ENCODE measurements at regions not wholly inside any gene's neighbourhood (a gene's known extent, or its start where the extent isn't known, plus 50 kb on each side); places are given as distances from the start of the nearest gene placed in this dataset.

DNA sequence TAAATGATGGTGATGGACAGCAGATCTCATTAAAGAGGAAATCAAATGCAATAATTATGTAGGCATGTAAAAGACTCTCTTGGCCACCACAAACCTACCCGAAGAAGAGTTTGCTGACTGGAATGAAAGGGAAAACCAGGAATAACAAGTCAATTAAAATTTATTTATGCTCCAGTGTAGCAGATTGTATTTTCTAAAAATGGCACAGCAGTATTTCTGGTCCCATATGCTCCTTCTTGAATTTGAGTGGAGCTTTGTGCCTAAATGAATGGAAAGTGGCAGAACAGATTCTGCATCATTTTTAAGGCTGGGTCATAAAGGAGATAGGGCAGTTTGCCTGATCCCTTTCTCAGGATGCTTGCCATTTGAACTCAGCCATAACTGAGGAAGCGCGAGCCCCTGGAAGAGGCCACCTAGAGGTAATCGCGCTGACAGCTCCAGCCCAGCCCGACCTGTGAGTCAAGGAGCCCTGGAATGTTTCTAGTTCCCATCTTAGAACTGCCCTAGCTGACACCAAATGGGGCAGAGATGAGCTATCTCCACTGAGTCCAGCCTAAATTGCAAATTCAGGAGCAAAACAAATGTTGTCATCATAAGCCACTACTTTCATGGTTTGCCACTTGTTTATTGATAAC is 229.2 kb upstream of the TMTC1 start:
- DNase-seq: no peak

DNA sequence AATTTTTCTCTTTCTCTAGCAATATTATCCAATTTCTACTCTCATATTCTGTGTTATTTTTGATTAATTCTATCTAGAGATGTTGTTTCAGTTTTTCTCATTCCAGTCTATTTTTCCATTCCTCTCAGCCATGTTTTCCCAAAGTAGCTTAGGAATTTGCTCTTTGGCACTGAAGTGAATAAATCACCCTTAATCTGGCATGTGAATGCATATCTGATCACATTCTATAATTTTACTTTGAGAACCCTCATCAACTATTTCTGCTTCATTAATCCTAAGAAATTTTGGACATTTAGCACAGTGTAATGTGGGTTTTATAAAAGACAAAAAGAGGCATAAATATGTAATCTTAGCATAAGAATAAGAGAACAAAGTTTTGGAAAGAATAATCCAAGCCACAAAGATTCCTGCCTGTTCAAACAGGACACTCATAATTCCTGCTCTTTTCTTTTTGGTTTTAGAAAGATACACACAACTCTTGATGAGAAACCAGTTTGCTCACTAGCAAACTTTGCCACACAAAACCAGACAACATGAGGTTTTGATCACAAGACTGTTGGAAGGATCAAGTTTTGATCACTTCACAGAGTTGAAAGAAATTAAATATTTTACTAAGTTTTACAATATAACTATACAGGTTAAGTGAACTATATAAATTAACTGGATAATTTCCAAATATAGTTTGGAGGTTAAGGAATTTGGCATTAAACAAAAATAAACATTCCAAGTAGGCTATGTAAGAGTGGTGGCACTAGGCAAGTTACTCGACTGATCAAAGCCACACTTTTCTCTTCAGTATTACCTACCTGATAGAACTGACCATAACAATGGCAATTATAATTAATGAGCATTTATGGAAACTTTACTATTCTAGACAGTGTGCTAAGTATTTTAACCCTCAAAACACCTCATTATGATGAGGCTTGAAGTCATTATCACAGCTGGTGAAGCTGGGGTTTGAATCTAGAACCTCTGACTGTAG is 226.6 kb upstream of the TMTC1 start:
- DNase-seq: no peak

DNA sequence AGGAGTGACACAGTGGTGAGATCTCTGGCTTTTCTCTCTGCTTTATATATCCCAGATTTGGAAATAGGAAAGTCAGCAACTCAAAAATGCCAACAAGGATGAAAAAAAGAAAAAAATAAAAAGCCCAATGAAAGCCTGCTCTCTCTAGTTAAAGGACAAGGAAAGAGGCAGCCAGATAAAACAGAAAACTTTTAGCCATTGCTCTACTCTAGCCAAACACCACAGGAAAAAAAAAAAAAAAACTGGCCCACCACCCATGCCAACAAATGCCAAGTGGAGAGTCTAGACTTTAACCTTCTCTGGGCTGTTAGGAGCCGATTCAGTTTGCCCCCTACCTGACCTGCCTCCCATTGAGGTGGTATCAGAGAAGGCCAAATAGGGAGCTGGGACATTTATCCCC is 222.3 kb upstream of the TMTC1 start:
- no peak for DNase-seq

DNA sequence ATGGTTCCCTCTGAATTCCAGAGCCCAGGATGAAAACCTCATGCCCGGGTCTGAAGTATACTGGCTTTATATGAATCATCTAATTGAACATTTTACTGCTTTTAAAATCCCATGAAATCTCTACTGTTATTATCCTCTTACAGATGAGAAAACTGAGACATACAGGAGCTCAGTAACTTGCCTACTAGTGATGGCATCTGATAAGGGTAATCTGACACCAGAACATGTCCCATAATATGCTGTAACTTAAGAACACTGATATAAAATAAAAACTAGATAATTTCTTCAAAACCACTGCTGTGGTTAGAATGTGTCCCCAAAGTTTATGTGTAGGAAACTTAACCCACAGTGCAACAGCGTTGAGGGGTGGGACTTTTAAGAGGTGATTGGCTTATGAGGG is 219.6 kb upstream of the TMTC1 start:
- DNase-seq: no peak

DNA sequence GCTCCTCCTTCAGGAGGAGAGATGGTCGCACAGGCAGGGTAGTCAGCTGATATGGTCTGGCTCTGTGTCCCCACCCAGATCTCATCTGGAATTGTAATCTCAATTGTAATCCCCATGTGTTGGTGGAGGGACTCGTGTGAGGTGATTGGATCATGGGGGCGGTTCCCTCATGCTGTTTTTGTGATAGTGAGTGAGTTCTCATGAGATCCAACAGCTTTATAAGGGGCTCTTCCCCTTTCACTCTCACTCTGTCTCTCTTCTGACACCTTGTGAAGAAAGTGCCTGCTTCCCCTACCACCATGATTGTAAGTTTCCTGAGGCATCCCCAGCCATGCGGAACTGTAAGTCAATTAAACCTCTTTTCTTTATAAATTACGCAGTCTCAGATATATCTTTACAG is 218.9 kb upstream of the TMTC1 start:
- no peak for DNase-seq

DNA sequence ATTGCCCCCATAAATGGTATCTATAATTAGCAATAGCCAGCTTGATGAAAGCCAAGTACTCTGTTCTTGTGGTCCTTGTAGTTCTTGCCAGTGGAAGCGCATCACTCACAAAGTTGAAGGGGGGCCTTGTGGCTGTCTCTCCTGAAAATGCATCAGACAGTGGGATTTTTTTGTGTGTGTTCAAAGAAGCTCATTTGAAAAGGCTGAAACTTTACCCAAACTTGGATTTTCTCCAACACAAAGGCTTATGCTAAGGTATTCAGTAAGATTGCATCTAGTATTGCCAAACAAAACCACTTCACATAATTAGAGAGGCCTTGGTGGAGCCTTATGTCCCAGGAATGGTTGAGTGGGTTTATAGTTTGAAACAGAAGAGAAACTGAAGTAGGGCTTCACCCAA is 216.7 kb upstream of the TMTC1 start:
- no peak for DNase-seq

DNA sequence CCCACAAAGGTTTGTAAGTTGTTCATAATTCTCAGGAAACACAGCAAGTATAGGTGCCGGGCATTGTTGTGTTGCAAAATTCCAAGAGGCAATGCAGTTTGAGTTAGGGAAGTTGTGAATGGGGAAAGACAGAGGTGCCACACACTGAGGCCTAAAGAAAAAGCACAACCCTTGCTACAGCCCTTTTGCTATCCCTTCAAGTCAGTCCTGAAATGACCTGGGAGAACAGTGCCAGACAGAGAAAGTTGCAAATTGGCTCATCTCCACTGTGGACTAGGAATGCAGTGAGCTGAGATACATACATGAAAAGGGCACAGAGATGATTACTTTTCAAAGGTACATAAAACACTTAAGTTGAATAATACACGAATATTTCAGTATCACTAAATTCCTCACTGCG is 213.3 kb upstream of the TMTC1 start:
- no peak for DNase-seq

DNA sequence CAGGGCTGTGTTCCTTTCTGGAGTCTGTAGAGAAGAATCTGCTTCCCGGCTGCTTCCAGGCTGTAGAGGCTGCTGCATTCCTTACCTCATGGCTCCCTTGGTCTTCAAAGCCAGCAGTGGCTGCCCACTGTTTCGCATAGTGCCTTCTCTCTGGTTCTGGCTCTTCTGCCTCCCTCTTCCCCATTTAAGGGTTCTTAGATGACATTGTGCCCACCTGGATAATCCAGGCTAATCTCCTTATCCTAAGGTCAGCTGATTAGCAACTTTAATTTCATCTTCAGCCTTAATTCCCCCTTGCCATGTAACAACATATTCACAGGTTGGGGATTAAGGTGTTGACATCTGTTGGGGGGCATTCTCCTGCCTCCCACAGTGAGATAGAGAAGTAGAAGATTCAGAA is 208.6 kb upstream of the TMTC1 start:
- no peak for DNase-seq

DNA sequence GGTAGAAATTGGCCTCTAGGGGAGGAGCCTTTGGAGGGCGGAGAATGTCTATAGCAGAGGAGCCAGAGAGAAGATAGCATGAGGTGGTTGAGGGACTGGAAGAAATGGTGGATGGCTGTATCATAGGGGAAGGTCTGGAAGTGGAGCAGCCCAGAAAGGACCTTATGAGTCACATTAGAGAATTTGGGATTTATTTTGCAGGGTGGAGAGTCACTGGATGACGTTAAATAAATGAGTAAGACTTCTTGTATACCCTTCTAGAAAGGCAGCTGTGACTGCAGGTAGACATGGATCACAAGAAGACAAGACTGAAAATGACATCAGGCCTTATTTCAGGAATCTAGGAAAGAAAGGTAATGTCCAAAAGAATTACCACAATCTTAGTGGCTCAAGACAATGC is 208.2 kb upstream of the TMTC1 start:
- DNase-seq: no peak

DNA sequence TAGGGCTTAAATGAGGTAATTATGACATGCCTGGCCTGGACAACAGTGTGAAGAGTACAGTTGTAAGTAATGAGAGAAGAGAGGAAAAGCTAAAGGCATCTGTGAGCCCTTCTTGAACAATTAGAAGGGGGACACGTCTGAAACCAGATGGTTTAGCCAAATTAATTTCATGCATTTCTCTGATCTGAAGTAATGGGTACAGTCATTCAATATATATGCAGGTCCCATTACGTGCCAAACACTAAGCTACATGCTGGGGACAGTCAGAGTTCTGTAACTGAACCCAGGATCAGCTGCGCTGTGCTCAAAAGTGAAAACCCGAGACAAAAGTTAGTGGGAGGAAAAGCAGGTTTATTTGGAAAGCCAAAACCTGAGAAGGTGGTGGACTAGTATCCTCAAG is 207.2 kb upstream of the TMTC1 start:
- DNase-seq: no peak

DNA sequence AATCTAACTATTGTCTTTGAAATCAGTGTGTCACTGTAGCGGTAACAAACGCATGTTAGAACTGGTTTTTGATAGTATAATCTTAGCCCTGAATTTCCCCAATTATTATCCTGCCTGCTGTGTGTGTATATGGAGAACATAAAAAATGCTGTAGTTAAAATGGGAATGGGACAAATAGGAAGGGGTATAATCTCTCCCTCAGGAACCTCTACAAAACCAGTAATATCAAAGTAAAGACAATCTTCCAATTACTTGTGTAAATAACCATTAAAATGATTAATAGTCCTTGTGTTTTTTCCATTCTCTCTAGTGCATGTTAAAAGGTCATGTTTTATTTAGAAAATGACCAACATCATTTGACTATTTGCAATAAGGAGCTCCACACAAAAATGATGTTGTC is 200.1 kb upstream of the TMTC1 start:
- no peak for DNase-seq

DNA sequence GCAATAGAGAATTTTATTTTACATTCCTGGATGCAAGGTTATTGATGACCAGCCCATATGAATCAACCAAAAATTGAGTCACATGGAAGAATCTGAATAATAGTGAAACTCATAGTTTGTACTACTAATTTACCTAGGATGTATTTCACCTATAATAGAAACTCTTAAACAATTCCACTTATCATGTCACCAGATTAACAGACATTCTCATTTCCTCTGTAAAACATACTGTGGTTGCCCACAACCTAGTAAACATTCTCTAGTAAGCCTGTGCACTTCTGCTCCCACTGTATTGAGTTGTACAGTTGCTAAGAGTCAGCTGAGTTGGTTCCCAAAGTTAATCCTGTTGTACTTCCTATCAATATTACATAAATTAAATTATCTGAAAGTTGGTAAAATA is 196.6 kb upstream of the TMTC1 start:
- DNase-seq: no peak

DNA sequence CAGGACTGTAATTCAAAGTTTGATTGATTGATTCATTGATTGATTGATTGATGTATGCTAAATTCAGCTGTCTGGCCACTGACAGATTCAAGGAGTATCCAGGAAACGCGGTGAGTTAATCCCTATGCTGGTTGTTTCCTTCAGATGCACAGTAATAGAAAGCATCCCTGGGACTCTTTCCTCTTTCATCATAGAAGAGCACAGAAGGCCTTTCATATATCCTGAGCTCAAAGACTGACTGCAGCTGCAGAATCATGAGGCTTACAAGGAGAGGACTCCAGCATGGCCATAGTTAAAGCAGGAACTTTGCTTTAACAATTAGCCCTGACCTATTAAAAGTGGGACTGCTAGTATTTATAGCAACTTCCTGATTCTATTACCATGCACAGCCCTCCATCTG is 187.7 kb upstream of the TMTC1 start:
- DNase-seq: no peak

DNA sequence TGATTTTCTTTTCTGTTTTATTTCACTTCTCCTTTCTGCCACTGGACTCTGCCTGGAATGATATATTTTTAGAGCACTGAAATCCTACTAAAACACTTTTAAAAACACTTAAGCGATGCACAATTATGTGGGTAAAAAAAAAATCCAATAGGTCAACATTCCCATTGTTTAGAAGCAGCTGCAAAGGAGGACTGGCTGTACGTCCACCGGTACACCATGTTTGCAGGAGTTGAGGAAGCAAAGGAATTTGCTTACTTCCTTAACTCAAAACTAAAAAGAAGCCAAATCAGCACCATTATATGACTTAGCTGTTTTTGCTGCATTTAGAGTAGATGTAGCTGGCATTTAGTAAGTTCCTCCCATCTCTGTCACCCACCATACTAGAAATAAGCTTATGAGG is 186.8 kb upstream of the TMTC1 start:
- no peak for DNase-seq

DNA sequence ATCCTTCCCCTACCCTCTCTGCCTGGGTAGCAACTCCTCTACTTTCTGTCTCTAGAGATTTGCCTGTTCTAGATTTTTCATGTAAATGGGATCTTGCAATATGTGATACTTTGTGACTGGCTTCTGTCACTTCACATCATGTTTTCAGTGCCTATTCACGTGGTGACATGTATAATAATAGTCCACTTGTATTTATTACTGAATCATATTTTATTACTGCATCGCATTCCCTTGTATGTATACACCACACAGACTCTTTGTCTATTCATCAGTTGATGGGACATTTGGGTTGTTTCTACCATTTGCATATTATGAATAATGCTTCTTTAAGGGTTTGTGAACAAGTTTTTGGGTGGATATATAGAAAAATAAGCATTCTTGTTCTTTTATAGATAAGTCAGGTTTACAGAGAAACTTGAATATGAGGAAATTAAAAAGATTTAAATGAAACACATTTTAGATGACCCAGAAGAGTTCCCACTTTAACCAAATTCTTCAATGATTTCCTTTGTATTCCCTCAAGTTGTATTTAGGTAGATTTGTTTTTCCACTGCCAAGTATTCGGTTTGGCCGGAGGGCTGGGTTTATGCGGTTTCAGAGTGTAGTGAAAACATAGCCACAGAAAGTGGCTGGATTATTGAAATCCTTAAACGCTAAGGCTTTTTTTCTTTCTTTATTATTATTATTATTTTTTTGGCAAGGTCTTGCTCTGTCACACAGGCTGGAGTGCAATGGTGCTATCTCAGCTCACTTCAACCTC is 178.7 kb upstream of the TMTC1 start:
- no peak for DNase-seq

DNA sequence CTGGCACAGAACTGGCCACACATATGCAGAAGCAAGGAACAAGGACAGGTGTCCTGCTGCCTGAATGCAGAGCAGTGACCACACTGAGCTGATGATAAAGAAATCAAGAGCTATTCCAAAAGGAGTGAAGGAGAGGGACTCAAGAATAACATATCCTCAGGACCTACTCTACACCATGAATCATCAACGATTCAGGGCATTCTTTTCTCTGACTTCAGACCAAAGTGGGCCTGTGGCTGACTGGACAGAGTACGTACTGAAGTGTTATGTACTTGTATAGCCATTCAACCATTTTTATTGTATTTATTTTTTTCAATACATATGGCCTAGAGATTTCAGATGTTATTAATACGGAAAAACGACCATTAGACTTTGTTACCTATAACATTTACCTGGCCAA is 177.5 kb upstream of the TMTC1 start:
- no peak for DNase-seq

DNA sequence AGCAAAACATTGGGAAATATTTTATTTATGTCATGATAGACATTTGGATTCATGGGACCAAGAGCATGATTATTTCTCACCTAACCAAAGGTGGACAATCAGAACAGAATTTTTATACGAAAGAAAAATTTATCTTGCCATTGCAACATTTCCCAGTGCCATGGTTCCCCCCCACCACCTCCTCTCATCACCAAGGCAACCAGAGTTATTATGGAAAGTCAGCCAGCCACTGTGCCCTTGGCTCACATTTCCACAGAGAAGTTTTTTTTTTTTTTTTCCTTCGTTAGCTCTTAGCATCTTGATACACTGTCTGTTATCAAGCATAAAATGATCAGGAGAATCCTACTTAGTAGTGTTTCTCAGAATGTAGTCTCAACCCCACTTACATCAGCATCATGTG is 176.4 kb upstream of the TMTC1 start:
- DNase-seq: no peak

DNA sequence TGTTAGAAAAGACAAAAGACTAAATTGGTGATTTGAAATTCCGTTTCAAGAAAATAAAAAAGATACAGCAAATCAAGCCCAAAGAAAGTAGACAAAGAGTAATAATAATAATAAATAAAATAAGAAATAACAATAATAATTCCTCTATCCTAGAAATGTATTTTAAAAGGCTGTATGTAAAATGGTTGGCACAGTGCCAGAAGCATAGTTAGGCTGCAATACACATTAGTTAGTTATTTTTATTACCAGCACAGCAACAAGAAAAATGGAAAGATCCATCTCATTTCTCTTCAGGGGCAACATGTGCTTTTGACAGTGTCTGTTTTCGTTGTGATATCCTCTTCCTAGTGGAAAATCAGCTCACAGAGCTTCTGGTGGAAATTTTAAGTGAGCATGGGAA is 174.1 kb upstream of the TMTC1 start:
- DNase-seq: peak; percentile 11

DNA sequence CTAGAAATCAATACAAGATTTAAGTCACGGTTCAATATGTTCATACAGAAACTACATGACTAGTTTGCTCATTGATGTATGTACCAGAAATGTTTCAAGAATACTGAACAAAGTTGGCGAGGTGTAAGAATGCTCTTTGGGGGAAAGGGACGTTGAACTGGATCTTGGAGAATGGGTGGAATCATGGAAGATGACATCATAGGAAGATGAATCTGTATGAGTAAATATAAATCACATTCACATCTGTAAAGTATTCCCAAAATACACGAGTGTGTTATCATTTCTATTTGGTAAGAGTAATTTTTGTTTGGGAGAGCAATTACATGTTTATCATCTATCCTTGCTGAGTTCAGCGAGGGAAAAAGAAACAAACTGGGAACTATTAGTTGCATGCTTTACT is 162.2 kb upstream of the TMTC1 start:
- no peak for DNase-seq

DNA sequence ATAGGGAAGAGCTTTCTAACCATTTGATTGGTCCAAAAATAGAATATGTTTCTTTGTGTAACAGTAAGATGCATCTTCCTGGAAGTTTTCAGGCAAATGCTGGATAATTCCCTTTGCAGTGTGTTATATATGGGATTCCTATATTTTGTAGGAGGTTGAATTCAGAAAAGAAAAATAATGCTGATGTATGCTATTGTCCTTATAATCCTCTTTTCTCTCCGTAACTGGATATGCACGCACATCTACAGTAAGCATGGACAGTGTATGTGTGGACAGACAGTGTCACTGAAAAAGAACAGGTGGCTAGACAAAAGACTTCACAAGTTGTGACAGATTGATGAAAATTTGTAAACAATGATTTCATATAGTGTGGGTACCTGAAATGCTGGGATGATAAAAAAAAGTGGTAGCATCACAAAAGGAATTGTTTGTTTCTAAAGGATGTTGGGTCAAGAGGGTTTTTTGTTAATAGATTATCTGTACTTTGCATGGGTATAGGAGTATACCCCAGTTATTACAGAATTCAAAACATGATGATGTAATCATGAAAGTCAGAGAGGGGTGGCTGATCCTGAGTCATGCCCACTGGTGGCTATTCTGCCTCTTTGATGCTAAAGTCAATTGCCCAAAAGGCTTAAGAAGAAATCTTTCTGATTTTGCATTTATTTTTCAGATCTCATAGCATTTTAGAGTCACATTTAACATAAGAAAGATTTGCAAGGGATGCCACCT is 160.7 kb upstream of the TMTC1 start:
- no peak for DNase-seq

DNA sequence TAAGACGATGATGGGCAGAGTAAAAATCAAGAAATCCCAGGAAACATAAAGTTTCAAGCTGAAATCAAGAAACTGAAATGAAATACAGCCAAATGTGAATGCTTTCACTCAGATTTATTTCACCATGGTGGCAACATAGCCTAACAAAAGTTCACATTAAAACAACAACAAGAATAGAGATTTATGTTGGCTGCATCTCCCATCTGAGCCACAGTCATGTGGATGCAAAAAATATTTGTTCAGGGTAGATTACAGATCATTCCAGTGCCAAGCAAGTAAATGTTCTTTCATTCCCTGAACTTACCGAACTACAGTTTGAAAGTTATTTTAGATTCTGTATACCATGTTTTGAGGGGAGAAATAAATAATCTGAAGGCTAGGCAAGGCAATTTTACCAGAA is 159.9 kb upstream of the TMTC1 start:
- DNase-seq: no peak

DNA sequence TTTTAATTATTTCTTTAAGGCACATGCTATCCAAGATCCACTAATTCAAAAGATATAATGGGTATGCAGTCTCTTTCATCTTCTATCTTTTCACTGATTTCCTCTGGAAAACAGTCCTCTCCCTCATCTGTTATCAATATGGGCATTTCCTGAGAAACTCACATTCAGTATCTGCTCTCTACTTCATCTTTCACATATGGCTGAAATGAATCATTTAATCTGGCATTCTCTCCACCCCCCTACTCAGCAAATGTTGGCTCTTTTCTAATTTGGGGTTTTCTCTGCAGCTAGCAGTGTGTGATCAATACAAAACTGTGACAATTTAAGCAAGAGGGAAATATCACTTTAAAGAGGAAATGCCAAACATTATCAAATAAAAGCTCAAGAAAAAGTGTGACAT is 157.1 kb upstream of the TMTC1 start:
- DNase-seq: no peak

DNA sequence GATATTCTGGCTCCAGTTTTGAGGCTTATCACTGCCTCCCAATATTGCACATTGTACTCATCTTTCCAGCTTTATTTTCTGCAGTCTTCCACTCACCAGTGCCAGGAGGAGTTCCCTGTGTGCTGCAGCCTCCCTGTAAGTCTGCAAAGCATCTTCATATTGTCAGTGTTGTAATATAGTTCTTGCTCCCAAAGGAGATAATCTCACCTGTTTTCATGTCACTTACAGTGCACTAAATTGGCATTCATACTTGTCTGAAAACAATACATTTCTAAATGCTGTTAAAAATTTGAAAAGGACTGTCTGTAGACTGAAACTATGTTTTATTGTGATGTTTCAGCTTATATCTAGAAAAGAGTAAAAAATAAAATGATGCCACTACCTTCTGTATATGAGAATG is 146.8 kb upstream of the TMTC1 start:
- DNase-seq: no peak
